ENCODE measurements at regions not wholly inside any gene's neighbourhood (a gene's known extent, or its start where the extent isn't known, plus 50 kb on each side); places are given as distances from the start of the nearest gene placed in this dataset.

- DNase-seq: no peak
Measured at GRCh38 chr2:234763002-234763873, 188.6 kb upstream of the SH3BP4 start.

GRCh38 chr2:234761910-234762309 is 189.9 kb upstream of the SH3BP4 start:
- no peak for DNase-seq

- DNase-seq: no peak
Measured at GRCh38 chr2:234754126-234754525, 197.7 kb upstream of the SH3BP4 start.

- DNase-seq: no peak
Measured at GRCh38 chr2:234753701-234754100, 198.1 kb upstream of the SH3BP4 start.

GRCh38 chr2:234752966-234753365 is 198.9 kb upstream of the SH3BP4 start:
- DNase-seq: no peak

- DNase-seq: no peak
Measured at GRCh38 chr2:234751275-234751973, 200.4 kb upstream of the SH3BP4 start.

- no peak for DNase-seq
Measured at GRCh38 chr2:234747833-234748559, 203.8 kb upstream of the SH3BP4 start.

GRCh38 chr2:234747032-234747431 is 204.8 kb upstream of the SH3BP4 start:
- no peak for DNase-seq

- no peak for DNase-seq
Measured at GRCh38 chr2:234745347-234745746, 206.5 kb upstream of the SH3BP4 start.

- no peak for DNase-seq
Measured at GRCh38 chr2:234741976-234742375, 209.8 kb upstream of the SH3BP4 start.

- no peak for DNase-seq
Measured at GRCh38 chr2:234739061-234739460, 212.8 kb upstream of the SH3BP4 start.

- no peak for DNase-seq
Measured at GRCh38 chr2:234735829-234736228, 216.0 kb upstream of the SH3BP4 start.

GRCh38 chr2:234733795-234734600 is 217.8 kb upstream of the SH3BP4 start:
- no peak for DNase-seq

GRCh38 chr2:234733093-234733489 is 218.7 kb upstream of the SH3BP4 start:
- no peak for DNase-seq

- no peak for DNase-seq
Measured at GRCh38 chr2:234732404-234733092, 219.3 kb upstream of the SH3BP4 start.

GRCh38 chr2:234731236-234731635 is 220.6 kb upstream of the SH3BP4 start:
- no peak for DNase-seq

- DNase-seq: no peak
Measured at GRCh38 chr2:234730066-234730640, 221.7 kb upstream of the SH3BP4 start.

GRCh38 chr2:234725528-234726264 is 226.1 kb upstream of the SH3BP4 start:
- DNase-seq: no peak

GRCh38 chr2:234724850-234725249 is 227.0 kb upstream of the SH3BP4 start:
- no peak for DNase-seq

- DNase-seq: no peak
Measured at GRCh38 chr2:234723400-234723799, 226.5 kb upstream of the ARL4C start.

GRCh38 chr2:234722176-234722575 is 225.3 kb upstream of the ARL4C start:
- no peak for DNase-seq

All from activated effector memory CD4-positive, alpha-beta T cell treated with anti-CD3 and anti-CD28 coated beads, Interleukin-2, amount 50 U/mL, for 16 hours (primary cell).